Stimulated activated CD8-positive, alpha-beta memory T cell treated with anti-CD3 and anti-CD28 coated beads, Interleukin-15, amount 100 ng/mL, for 4 hours (primary cell): ENCODE measurements at regions not wholly inside any gene's neighbourhood (a gene's known extent, or its start where the extent isn't known, plus 50 kb on each side); places are given as distances from the start of the nearest gene placed in this dataset.
"Not testable (repeated sequence)": the region's sequence is repeated elsewhere in the genome, so short reads cannot be mapped to it uniquely, and the experiment has no call there.

Source experiments
- DNase-seq, 2 donors: peaks; one replicate each; pipeline ENCODE4 v3.0.0-alpha.2; 2020; ENCODE audit warnings: low read depth in 2 of 2

DNA sequence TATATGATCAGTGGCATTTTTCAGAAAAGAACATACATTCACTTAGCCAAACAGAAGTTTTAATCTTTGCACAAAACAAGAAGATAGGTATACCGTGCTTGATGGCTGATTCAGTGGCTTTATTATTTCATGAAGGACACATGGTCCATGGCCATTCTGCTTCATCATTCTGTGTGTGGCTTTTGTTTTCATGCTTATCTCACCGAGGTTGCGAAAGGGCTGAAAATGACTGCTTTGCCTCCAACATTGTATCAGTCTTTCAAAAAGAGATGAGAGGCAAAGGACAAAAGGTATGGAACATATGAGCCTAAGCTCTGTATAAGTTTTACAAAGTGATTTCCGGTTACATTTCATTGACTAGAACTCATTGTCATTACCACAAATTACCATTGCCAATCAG, 541.1 kb downstream of the RAB28 start:
- DNase-seq: no peak

- DNase-seq: no peak
Measured at GRCh38 chr4:12933760-12934221, 550.3 kb downstream of the RAB28 start.

GRCh38 chr4:12932203-12932788, 551.8 kb downstream of the RAB28 start:
- DNase-seq: no peak

- DNase-seq: no peak
Measured at GRCh38 chr4:12929784-12930183, 554.4 kb downstream of the RAB28 start.

- DNase-seq: no peak
Measured at GRCh38 chr4:12928751-12929150, 555.4 kb downstream of the RAB28 start.

- DNase-seq: no peak
Measured at GRCh38 chr4:12926189-12927066, 557.7 kb downstream of the RAB28 start.

DNA sequence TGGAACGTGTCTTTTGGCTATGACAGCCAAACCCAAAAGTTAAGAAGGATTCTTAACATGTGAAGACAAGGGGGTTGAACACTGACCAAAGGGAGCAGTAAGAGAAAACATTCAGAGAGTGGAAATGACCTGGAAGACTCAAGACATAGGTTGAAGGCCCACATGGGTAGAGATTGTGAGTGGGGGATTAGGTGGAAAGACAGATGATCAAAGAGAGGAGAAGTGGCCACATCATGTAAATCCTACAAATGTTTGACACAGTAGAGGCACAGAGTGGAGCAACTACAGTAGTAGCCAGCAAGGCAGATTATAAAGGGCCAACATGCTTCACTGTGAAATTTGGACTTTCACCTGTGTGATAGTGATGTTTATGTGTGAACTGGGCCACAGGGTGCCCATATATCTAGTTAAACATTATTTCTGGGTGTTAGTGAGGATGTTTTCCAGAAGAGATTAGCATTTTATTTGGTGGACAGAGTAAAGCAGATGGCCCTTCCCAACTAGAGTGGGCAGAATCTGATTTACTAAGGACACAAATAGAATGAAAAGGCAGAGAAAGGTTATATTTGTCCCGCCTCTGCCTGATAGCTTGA, 559.3 kb downstream of the RAB28 start:
- no peak for DNase-seq

DNA sequence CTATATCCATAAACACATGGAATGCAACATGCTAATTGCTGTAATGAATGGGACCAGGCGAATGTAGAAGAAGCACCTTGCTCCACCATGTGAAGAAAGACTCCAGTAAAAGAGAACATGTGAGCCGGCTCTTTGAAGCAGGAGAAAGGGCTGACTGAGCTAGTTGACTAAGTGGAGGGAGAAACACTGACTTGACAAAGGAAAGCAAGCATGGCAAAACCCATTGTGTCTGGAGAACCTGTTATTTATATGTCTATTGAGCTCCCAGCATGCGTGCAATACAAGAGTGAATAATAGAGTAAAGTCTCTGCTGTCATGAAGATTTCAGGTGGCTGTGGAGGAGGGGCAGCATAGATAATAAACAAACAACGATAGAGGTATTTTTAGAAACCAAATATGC, 559.9 kb downstream of the RAB28 start:
- DNase-seq: no peak

DNA sequence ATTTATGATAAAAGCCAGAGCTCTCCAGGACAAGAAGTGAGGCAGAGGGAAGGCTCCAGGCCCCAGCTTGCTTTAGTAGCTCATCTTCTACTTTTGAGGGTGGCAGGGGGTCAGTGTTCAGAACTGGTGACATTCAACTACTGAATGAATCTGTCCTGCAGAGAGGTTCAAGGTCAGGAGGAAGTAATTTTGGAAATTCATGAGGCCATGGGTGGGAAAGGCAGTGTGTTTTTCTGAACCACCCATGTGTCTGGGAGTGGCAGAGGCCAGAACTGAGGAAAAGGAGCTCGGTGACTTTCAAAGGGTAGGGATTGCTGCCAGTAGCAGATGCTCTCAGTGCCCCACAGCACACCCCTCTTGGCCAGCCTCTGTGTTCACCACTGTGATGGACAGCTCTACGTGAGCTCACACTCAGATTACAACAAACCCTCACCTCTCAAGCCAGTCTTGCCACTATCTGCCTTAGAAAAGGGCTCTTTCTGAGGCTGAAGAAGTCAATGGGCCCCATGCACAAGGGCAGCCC, 571.2 kb downstream of the RAB28 start:
- DNase-seq: no peak

DNA sequence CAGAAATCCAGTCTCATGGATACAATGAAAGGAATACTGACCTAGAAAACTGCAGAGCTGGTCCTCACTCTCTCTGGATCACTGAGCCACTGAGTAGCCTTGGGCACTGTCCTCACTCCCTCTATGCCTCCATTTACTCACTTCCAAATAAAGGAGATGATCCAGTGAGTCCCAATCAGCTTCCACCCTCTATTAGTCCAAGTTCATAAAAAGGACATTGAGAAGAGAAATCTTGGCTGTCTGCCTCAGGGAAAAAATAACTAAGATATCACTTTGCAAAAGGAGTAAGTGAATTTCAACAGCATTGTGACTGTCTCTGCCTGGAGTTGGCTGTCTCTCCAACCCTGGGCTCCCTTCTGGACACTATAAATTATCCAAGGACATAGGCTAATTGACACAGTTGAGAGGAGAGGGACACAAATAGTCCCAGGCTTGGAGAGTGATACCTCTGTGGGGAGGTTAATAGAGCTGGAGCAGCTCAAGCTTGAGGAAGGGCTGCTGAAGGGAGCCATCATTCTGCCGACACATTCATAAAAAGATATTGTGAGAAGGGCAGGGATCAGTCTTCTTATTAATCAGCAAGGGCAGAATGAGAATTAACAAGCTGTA, 572.3 kb downstream of the RAB28 start:
- no peak for DNase-seq

DNA sequence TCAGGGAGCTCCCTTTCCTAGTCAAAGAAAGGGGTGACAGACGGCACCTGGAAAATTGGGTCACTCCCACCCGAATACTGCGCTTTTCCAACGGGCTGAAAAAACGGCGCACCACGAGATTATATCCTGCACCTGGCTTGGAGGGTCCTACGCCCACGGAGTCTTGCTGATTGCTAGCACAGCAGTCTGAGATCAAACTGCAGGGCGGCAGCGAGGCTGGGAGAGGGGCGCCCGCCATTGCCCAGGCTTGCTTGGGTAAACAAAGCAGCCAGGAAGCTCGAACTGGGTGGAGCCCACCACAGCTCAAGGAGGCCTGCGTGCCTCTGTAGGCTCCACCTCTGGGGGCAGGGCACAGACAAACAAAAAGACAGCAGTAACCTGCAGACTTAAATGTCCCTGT, 580.5 kb downstream of the RAB28 start:
- not testable (repeated sequence) for DNase-seq

GRCh38 chr4:12902735-12903134, 581.4 kb downstream of the RAB28 start:
- no peak for DNase-seq

DNA sequence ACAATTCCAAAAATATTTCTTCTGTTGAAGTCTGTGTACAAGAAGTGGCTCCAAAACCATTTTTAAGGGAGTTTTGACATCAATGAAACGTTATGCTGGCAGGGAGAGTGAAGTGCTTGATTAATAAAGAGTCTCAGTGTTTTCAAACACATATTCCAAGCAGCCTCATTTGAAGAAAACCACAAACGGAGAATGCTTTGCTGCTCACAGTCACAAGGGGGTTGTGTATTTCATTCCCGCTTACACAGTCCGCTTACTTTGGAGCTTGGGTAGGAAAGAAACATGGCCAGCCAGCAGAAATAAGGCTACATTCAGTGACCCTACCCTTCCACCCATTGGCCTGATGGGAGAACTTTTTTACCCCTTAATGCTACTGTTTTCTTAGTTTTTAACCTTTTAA, 586.2 kb downstream of the RAB28 start:
- no peak for DNase-seq

DNA sequence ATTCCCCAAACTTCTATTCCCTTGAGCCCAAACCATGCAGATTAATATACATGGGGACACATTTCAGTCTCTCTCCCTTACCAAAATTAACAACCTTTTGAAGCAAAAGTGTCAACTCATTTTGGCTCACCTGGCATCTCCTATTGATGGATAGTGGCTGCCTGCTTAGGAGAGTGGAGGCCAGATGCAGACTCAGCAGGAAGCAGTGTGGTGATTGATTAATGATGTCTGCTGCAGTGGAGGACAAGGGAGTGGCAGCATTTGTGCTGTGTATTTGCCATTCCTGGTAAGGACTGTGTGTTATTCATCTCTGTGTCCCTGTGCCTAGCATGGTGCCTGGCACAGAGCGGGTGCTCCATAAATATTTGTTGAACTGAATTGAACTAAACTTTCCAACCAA, 590.1 kb downstream of the RAB28 start:
- DNase-seq: no peak

DNA sequence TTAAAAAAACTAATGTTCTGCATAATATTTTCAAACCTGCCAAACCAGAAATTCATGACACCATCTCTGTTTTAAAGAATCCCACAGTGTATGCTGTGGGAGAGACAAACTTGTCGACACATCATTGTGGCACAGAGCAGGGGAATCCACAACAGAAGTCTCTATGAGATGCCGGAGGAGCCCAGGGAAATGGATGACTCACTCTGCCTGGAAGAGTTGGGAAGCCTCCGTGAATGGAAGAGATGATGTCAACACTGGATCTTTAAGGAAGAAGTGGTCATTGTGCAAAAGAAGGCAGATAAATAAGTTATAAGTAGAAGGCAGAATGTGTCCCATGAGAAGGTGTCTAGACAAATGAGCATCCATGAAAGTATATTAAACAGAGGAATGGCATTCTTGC, 595.1 kb downstream of the RAB28 start:
- no peak for DNase-seq

DNA sequence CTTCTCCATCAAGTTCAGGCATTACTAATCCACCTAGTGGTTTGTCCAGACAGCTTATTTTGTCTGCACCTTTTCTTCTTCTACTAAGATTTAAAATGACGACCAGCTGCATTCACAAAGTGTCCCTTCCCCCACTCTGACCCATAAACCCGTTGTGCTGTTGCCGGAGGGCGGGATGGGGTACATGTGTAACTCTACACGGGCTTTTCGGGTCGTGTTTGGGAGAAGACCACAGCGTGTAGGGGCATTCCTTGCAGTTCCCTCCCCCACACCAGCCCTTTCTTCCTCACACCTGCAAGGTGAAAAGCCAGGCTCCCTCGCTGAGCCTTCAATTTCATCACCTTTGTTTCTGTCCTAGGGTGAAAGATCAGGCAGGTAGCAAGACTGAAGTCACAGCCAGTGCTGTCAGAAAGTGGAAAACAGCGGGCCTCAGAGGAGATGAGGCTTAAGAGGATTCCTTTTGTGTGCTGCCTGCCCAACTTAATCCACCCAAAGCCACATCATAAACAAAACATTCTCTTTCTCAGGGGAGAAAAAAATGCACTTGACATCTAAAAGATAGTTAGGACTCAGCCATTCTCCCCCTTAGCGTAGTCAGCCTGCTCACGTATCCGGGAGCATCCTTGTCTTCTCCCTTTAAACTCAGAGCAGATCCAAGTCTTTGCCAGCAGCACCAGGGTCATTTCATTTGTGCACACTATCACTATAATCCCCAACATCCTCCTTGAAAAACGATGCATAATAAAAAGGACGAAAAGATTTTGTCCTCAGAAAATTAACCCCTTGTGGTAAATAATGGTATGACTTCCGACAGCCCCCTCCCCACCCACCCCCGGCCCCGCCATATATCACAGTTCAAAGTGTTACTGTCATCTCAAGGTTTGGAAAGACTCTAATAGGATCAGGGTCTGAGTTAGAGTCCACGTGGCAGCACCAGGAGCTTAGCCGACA, 599.0 kb downstream of the RAB28 start:
- no peak for DNase-seq

DNA sequence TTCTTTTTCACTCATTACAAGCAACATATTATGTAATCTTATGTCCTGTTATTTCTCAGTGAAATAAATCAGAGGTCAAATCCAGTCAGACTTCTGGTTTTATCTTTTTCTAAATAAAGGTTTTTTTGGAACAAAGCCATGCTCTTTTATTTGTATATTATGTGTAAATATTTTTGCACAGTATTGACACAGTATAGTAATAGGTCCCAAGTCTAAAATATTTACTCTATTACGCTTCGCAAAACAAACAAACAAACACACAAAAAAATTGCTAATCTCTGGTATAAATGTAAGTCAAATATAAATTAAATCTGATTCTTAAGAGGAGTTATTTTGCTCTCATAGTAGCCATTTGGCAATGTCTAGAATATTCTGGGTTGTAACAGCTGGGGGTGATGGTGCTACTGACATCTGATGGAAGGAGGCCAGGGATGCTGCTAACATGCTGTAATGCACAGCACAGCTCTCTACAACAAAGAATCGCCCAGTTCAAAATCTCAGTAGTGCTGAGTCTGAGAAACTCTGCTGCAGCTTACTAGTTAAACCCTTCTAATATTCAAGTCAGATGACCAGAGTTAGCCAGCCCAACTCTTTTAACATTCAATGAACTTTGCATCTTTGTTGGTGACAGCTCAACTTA, 602.1 kb downstream of the RAB28 start:
- no peak for DNase-seq

GRCh38 chr4:12880844-12881243, 603.3 kb downstream of the RAB28 start:
- DNase-seq: no peak

DNA sequence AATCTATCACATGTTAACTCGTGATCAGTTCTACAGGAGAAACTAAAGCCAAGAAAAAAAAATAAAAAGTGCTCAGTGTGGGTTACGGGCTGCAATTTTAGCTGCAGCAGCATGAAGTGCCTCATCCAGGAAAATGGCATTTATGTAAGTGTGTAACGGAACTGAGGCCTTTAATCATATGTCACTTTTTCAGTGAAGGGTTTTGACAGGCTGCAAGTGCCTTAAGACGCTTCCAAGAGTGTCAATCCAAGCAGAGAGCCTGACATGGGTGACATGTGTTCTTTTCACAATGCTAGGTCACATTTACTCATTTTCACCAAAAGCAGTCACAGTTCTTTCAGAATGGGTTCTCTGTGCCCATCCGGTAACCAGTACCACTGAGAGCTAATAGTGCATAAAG, 604.6 kb downstream of the RAB28 start:
- no peak for DNase-seq

- no peak for DNase-seq
Measured at GRCh38 chr4:12875640-12876243, 608.4 kb downstream of the RAB28 start.
